H1 (cell line): ENCODE measurements at regions not wholly inside any gene's neighbourhood (a gene's known extent, or its start where the extent isn't known, plus 50 kb on each side); places are given as distances from the start of the nearest gene placed in this dataset.

ENCODE experiments used
- CTCF ChIA-PET: fragments of 300-600 bp; sonication (Branson Sonifier 250); formaldehyde crosslinking; loops from one replicate; lab custom pipeline; 2021; ENCODE audit not compliant: partially characterized antibody; lab: Charles Lee
- POLR2A ChIA-PET: fragments of 300-600 bp; sonication (Branson Sonifier 250); formaldehyde crosslinking; loops from one replicate; lab custom pipeline; 2021; ENCODE audit warnings: inconsistent platforms; ENCODE audit not compliant: partially characterized antibody; lab: Charles Lee
- DNase-seq, 2 experiments: peaks; one replicate each; pipeline versions ENCODE4 v3.0.0 to v3.0.0-alpha.2; 2010 to 2022; ENCODE audit warnings: low spot score in 2 of 2, low read depth in 1 of 2, mixed read lengths in 1 of 2
- FAIRE-seq: peaks from 2 replicates; lab custom pipeline; 2011; peaks lifted over from hg19 to GRCh38; lab: Jason Lieb, UNC
- H2AFZ ChIP-seq: 2 replicates; pipeline ENCODE4 v1.8.1; 2012; ENCODE audit warnings: low read length, inconsistent platforms
- H2AK5ac ChIP-seq: 2 replicates; pipeline ENCODE4 v1.6.1; 2013; ENCODE audit warnings: low read depth, low read length
- H2BK120ac ChIP-seq: replicated peaks from 2 replicates; pipeline ENCODE3; 2013; ENCODE audit warnings: low read depth, low read length, inconsistent platforms
- H2BK12ac ChIP-seq: 2 replicates; pipeline ENCODE4 v1.6.1; 2013; ENCODE audit warnings: low read depth, low read length
- H2BK15ac ChIP-seq: 2 replicates; pipeline ENCODE4 v1.6.1; 2013; ENCODE audit warnings: low read length
- H2BK20ac ChIP-seq: 2 replicates; pipeline ENCODE4 v1.6.1; 2013; ENCODE audit warnings: low read length
- H2BK5ac ChIP-seq: 2 replicates; pipeline ENCODE4 v1.6.1; 2013; ENCODE audit warnings: low read depth, low read length
- H3K14ac ChIP-seq: 2 replicates; pipeline ENCODE4 v1.6.1; 2013; ENCODE audit warnings: inconsistent platforms; ENCODE audit not compliant: insufficient read length
- H3K18ac ChIP-seq: 2 replicates; pipeline ENCODE4 v1.6.1; 2013; ENCODE audit warnings: low read length; ENCODE audit errors: extremely low read depth
- H3K23ac ChIP-seq: 2 replicates; pipeline ENCODE4 v1.6.1; 2013; ENCODE audit warnings: inconsistent platforms; ENCODE audit not compliant: insufficient read length
- H3K23me2 ChIP-seq: 2 replicates; pipeline ENCODE4 v1.6.1; 2013; ENCODE audit warnings: low read depth, low read length
- H3K27ac ChIP-seq: 2 replicates; pipeline ENCODE4 v1.6.1; 2011; ENCODE audit warnings: low read depth, low read length, inconsistent platforms
- H3K27me3 ChIP-seq, 4 experiments: replicated peaks in 1 of 4; 1 replicate in 1 of 4; 2 replicates in 3 of 4; pipeline versions ENCODE4 v1.6.1 to v1.8.1; 2011 to 2013; ENCODE audit warnings: low read length in 3 of 4, mild to moderate bottlenecking in 3 of 4, inconsistent platforms in 2 of 4, mixed read lengths in 2 of 4, moderate library complexity in 1 of 4; ENCODE audit not compliant: control insufficient read depth in 3 of 4, insufficient read depth in 3 of 4; ENCODE audit errors: extremely low read depth in 1 of 4
- H3K36me3 ChIP-seq, 4 experiments: 2 replicates each; pipeline versions ENCODE4 v1.6.1 to v1.8.1; 2011 to 2013; ENCODE audit warnings: mild to moderate bottlenecking in 4 of 4, low read length in 3 of 4, moderate library complexity in 2 of 4, control low read depth in 1 of 4, inconsistent platforms in 1 of 4; ENCODE audit not compliant: insufficient read depth in 4 of 4, control insufficient read depth in 2 of 4
- H3K4ac ChIP-seq: replicated peaks from 2 replicates; pipeline ENCODE3; 2013; ENCODE audit warnings: low read length, low read depth, mixed read lengths, inconsistent platforms; ENCODE audit not compliant: insufficient read length
- H3K4me1 ChIP-seq, 4 experiments: replicated peaks in 1 of 4; 1 replicate in 1 of 4; 2 replicates in 3 of 4; pipeline versions ENCODE4 v1.6.1 to v1.8.1; 2011 to 2013; ENCODE audit warnings: low read length in 3 of 4, inconsistent platforms in 2 of 4, mixed read lengths in 1 of 4; ENCODE audit not compliant: insufficient read depth in 4 of 4, control insufficient read depth in 3 of 4
- H3K4me2 ChIP-seq, 2 experiments: 2 replicates each; pipeline versions ENCODE4 v1.6.1 to v1.8.1; 2011 to 2013; ENCODE audit warnings: low read depth in 2 of 2, low read length in 2 of 2, control low read depth in 1 of 2, inconsistent platforms in 1 of 2, mild to moderate bottlenecking in 1 of 2; ENCODE audit not compliant: insufficient read depth in 1 of 2
- H3K4me3 ChIP-seq, 4 experiments: fragments of 200-600, 300-600 bp in 1 of 4; sonication (generic), shearing (Covaris generic), sonication (Bioruptor Twin) in 1 of 4; 2 replicates each; pipeline versions ENCODE4 v1.5.1 to v1.8.1; 2011 to 2016; ENCODE audit warnings: low read length in 4 of 4, low read depth in 3 of 4, control low read depth in 2 of 4, inconsistent platforms in 2 of 4, mild to moderate bottlenecking in 2 of 4, mixed read lengths in 1 of 4, moderate library complexity in 1 of 4; ENCODE audit not compliant: insufficient read depth in 2 of 4; ENCODE audit errors: extremely low read depth in 1 of 4
- H3K56ac ChIP-seq: replicated peaks from 2 replicates; pipeline ENCODE3; 2013; ENCODE audit warnings: low read depth, mild to moderate bottlenecking, mixed read lengths, low read length, inconsistent platforms; ENCODE audit not compliant: insufficient read length
- H3K79me1 ChIP-seq: 2 replicates; pipeline ENCODE4 v1.6.1; 2013; ENCODE audit warnings: low read depth, low read length, control low read depth
- H3K79me2 ChIP-seq, 2 experiments: 2 replicates each; pipeline versions ENCODE4 v1.6.1 to v1.8.1; 2012 to 2013; ENCODE audit warnings: low read length in 2 of 2, mild to moderate bottlenecking in 2 of 2, inconsistent platforms in 1 of 2; ENCODE audit not compliant: insufficient read depth in 2 of 2, control insufficient read depth in 1 of 2
- H3K9ac ChIP-seq, 4 experiments: replicated peaks in 1 of 4; 1 replicate in 1 of 4; 2 replicates in 3 of 4; pipeline versions ENCODE4 v1.6.1 to v1.8.1; 2011 to 2013; ENCODE audit warnings: low read depth in 3 of 4, low read length in 3 of 4, control low read depth in 2 of 4, mild to moderate bottlenecking in 2 of 4, moderate library complexity in 2 of 4, inconsistent platforms in 1 of 4; ENCODE audit errors: extremely low read depth in 1 of 4
- H3K9me3 ChIP-seq, 2 experiments: 2 replicates each; pipeline versions ENCODE4 v1.6.1 to v1.8.1; 2012 to 2013; ENCODE audit warnings: mild to moderate bottlenecking in 2 of 2, moderate library complexity in 2 of 2, control low read depth in 1 of 2, inconsistent platforms in 1 of 2, low read depth in 1 of 2, low read length in 1 of 2, mixed read lengths in 1 of 2; ENCODE audit not compliant: insufficient read depth in 2 of 2
- H4K20me1 ChIP-seq, 2 experiments: replicated peaks in 1 of 2; 2 replicates each; pipeline versions ENCODE3 to v1.8.1; 2011 to 2013; ENCODE audit warnings: inconsistent platforms in 2 of 2, low read length in 2 of 2, mild to moderate bottlenecking in 1 of 2; ENCODE audit not compliant: insufficient read depth in 2 of 2, control insufficient read depth in 1 of 2
- H4K5ac ChIP-seq: 2 replicates; pipeline ENCODE4 v1.6.1; 2013; ENCODE audit warnings: low read length, low read depth, mixed read lengths, inconsistent platforms; ENCODE audit not compliant: insufficient read length
- H4K8ac ChIP-seq: 2 replicates; pipeline ENCODE4 v1.8.0; 2013; ENCODE audit warnings: mild to moderate bottlenecking, moderate library complexity, low read length, inconsistent platforms; ENCODE audit not compliant: insufficient read depth; ENCODE audit errors: extremely low read depth
- H4K91ac ChIP-seq: replicated peaks from 2 replicates; pipeline ENCODE3; 2013; ENCODE audit warnings: low read length, mixed read lengths, inconsistent platforms; ENCODE audit not compliant: insufficient read length
- RAD21 ChIP-seq, 2 experiments: IDR thresholded peaks in 1 of 2; conservative IDR thresholded peaks in 1 of 2; 2 replicates each; pipeline ENCODE4 v1.6.1; 2011; ENCODE audit warnings: low read depth in 2 of 2, low read length in 2 of 2, improper control_type of control experiment in 1 of 2, inconsistent platforms in 1 of 2, mild to moderate bottlenecking in 1 of 2, moderate library complexity in 1 of 2
- SUZ12 ChIP-seq: fragments of 200-600 bp; sonication (generic); IDR thresholded peaks from 2 replicates; pipeline ENCODE4 v1.6.1; 2012; ENCODE audit warnings: mild to moderate bottlenecking, inconsistent platforms, low read length, moderate library complexity, mixed read lengths
- TAF7 ChIP-seq: optimal IDR thresholded peaks from 2 replicates; pipeline ENCODE3; 2011; ENCODE audit warnings: low read depth, mild to moderate bottlenecking, inconsistent platforms, low read length, moderate library complexity, borderline replicate concordance
- TEAD4 ChIP-seq: IDR thresholded peaks from 2 replicates; pipeline ENCODE4 v1.6.1; 2012; ENCODE audit warnings: low read depth, low read length, inconsistent platforms, mixed read lengths
- WGBS, 2 experiments: shearing (Covaris generic) in 1 of 2; methylation state at CpG; one replicate each; pipeline versions ENCODE4 v1.1.6 to v1.1.7; 2013 to 2015; ENCODE audit warnings: low lambda C conversion rate in 2 of 2, mixed read lengths in 2 of 2, inconsistent platforms in 1 of 2, low coverage in 1 of 2, missing lambda C conversion rate in 1 of 2; ENCODE audit not compliant: insufficient replicate concordance in 2 of 2, insufficient coverage in 1 of 2, insufficient read length in 1 of 2; ENCODE audit errors: extremely low coverage in 1 of 2, missing lambda C conversion rate in 1 of 2; 5-methylcytosine and 5-hydroxymethylcytosine counted together

DNA sequence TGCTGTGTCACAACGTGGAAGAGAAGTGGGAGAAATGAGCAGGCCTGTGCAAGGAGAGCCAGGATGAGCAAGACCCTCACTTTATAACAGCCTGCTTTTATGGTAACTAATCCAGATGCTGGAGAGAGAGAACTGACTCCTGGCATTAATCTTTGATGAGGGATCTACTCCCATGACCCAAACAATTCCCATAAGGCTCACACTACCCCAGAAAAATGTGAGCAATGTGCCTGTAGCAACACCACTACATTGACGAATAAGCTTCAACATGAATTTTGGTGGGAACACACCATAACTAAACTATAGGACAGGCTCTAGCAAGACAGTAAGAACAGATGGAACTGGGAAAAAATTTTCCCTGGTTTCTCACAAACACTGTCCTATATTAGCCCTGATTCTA is 173.6 kb upstream of the PRSS58 start:
- no peak overlapping the region for H2BK120ac ChIP-seq
- POLR2A ChIA-PET = no interaction called here
- H2BK5ac ChIP-seq = no peak overlapping the region
- WGBS, 2 experiments = 87% methylated on average over 2 of the region's 2 CpGs; no CpG with 5 or more reads in 1 of the 2 experiments
- no peak overlapping the region for H3K4me3 ChIP-seq
- no peak overlapping the region for H3K14ac ChIP-seq
- H4K8ac ChIP-seq = no peak overlapping the region
- FAIRE-seq (no peak), DNase-seq (no peak)
- CTCF ChIA-PET = no interaction called here
- H3K9me3 ChIP-seq = no peaks in the 10 kb centered on the region
- H4K20me1 ChIP-seq = no peaks in the 10 kb centered on the region
- no peak overlapping the region for H2AFZ ChIP-seq
- no peaks in the 10 kb centered on the region for H3K79me2 ChIP-seq
- no peak overlapping the region for H3K27ac ChIP-seq
- H3K4ac ChIP-seq = no peak overlapping the region
- no peak overlapping the region for H2BK12ac ChIP-seq
- no peak overlapping the region for H4K91ac ChIP-seq
- H3K4me2 ChIP-seq = no peak overlapping the region
- no peaks in the 10 kb centered on the region for H3K79me1 ChIP-seq
- no peak overlapping the region for H2BK15ac ChIP-seq
- no peak overlapping the region for H3K23ac ChIP-seq
- TF ChIP-seq TAF7 (no peak), SUZ12 (no peak), TEAD4 (no peak), RAD21 (IDR thresholded peaks at IDR 0.05 in 1 of 2, conservative IDR thresholded peaks at IDR 0.05 in 1 of 2; ENCODE audit: low read depth in 2 of 2, low read length in 2 of 2) (no peak)
- no peak overlapping the region for H2AK5ac ChIP-seq
- H2BK20ac ChIP-seq = no peak overlapping the region
- H3K4me1 ChIP-seq = no peaks in the 10 kb centered on the region
- no peak overlapping the region for H3K18ac ChIP-seq
- H3K56ac ChIP-seq = no peak overlapping the region
- no peaks in the 10 kb centered on the region for H3K27me3 ChIP-seq
- H3K23me2 ChIP-seq = no peaks in the 10 kb centered on the region
- H3K9ac ChIP-seq = no peak overlapping the region
- no peak overlapping the region for H4K5ac ChIP-seq
- H3K36me3 ChIP-seq = no peaks in the 10 kb centered on the region
